CD4-positive, CD25-positive, alpha-beta regulatory T cell (primary cell): ENCODE measurements at regions not wholly inside any gene's neighbourhood (a gene's known extent, or its start where the extent isn't known, plus 50 kb on each side); places are given as distances from the start of the nearest gene placed in this dataset.

Experiments used
- ATAC-seq, 2 donors: fragments of 150-1000 bp; cut with Tn5 transposase; one replicate each; pipeline ENCODE4 v1.10.0; 2021; ENCODE audit warnings: low read depth in 2 of 2, moderate number of reproducible peaks in 2 of 2, moderate library complexity in 1 of 2
- DNase-seq, 3 donors: peaks; one replicate each; pipeline versions ENCODE4 v3.0.0 to v3.0.0-alpha.2; 2012 to 2022; ENCODE audit warnings: mixed read lengths in 1 of 3
- H3K27ac ChIP-seq: one replicate; pipeline ENCODE4 v1.7.0; 2013; ENCODE audit warnings: mild to moderate bottlenecking, low read length; ENCODE audit not compliant: insufficient read depth, poor library complexity, severe bottlenecking
- H3K27me3 ChIP-seq: one replicate; pipeline ENCODE4 v1.7.0; 2013; ENCODE audit warnings: low read length; ENCODE audit not compliant: control insufficient read depth, insufficient read depth
- H3K36me3 ChIP-seq: one replicate; pipeline ENCODE4 v1.7.0; 2013; ENCODE audit warnings: mild to moderate bottlenecking, low read length, moderate library complexity; ENCODE audit not compliant: control insufficient read depth, insufficient read depth
- H3K4me1 ChIP-seq: 2 replicates; pipeline ENCODE4 v1.7.0; 2013; ENCODE audit warnings: mild to moderate bottlenecking, low read length; ENCODE audit not compliant: insufficient read depth, control insufficient read depth, poor library complexity, severe bottlenecking
- H3K4me3 ChIP-seq: one replicate; pipeline ENCODE4 v1.7.0; 2013; ENCODE audit warnings: low read depth, mild to moderate bottlenecking, low read length, moderate library complexity
- H3K9me3 ChIP-seq, 2 experiments: 1 replicate in 1 of 2; 2 replicates in 1 of 2; pipeline ENCODE4 v1.7.0; 2013; ENCODE audit warnings: low read length in 2 of 2, mild to moderate bottlenecking in 1 of 2, moderate library complexity in 1 of 2; ENCODE audit not compliant: control insufficient read depth in 2 of 2
- H3K27ac Mint-ChIP-seq, 3 donors: one replicate each; pipeline ENCODE4 v1.8.0; 2020 to 2022; ENCODE audit warnings: mild to moderate bottlenecking in 3 of 3, mixed read lengths in 3 of 3, moderate library complexity in 2 of 3
- H3K27me3 Mint-ChIP-seq: one replicate; pipeline ENCODE4 v1.8.0; 2022; ENCODE audit warnings: mild to moderate bottlenecking, mixed read lengths
- H3K36me3 Mint-ChIP-seq: one replicate; pipeline ENCODE4 v1.8.0; 2020; ENCODE audit warnings: mixed read lengths
- H3K4me1 Mint-ChIP-seq, 4 donors: one replicate each; pipeline ENCODE4 v1.8.0; 2020 to 2022; ENCODE audit warnings: mixed read lengths in 4 of 4, mild to moderate bottlenecking in 1 of 4
- H3K4me3 Mint-ChIP-seq, 4 donors: one replicate each; pipeline ENCODE4 v1.8.0; 2020 to 2022; ENCODE audit warnings: mild to moderate bottlenecking in 4 of 4, mixed read lengths in 4 of 4, moderate library complexity in 3 of 4
- H3K9me3 Mint-ChIP-seq, 7 donors: one replicate each; pipeline ENCODE4 v1.8.0; 2020 to 2022; ENCODE audit warnings: mixed read lengths in 7 of 7, mild to moderate bottlenecking in 3 of 7, moderate library complexity in 2 of 7

GRCh38 chr3:146966124-146966523 is 361.0 kb upstream of the PLSCR5 start:
- H3K9me3 Mint-ChIP-seq: peaks cover 1 to 18% (median 5%) of the 10 kb centered on the region in 7 donors

DNA sequence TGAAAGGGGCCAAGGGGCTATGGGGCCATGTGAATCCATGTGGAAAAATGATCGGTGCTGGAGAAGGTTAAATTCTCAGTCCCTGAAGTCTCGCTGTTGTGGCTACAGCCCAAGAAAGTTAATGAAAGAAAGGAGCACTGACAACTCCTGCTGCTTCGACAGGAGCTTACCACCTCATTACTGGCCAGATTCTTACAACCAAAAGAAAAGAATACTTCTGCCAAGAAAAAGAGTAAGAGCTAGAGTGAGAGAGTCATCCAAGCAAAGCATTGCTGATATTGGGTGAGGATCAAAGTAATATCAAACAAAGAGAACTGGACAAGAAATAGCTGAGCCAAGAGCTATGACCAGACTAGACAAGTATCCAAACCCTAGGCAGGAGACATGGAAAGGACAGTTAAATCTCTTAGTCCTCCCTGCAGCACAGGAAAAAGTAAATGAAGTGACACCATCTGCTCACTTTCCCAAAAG is 348.4 kb upstream of the PLSCR5 start:
- Histone ChIP-seq H3K4me3 (no peak overlapping the region), H3K9me3 (no peaks in the 10 kb centered on the region), H3K4me1 (no peaks in the 10 kb centered on the region), H3K36me3 (no peaks in the 10 kb centered on the region), H3K27me3 (no peaks in the 10 kb centered on the region), H3K27ac (no peak overlapping the region)
- no peak overlapping the region for H3K4me3 Mint-ChIP-seq
- no peaks in the 10 kb centered on the region for H3K36me3 Mint-ChIP-seq
- H3K4me1 Mint-ChIP-seq: no peaks in the 10 kb centered on the region
- DNase-seq (no peak), ATAC-seq (no peak)
- no peaks in the 10 kb centered on the region for H3K27me3 Mint-ChIP-seq
- peaks cover 0 to 3% (median 0%) of the 10 kb centered on the region in 7 donors for H3K9me3 Mint-ChIP-seq
- no peak overlapping the region for H3K27ac Mint-ChIP-seq

More at GRCh38 chr3:146966124-146966523, 361.0 kb upstream of the PLSCR5 start:
- Mint-ChIP-seq H3K27ac (no peak overlapping the region), H3K4me3 (no peak overlapping the region), H3K27me3 (no peaks in the 10 kb centered on the region), H3K36me3 (no peaks in the 10 kb centered on the region), H3K4me1 (no peaks in the 10 kb centered on the region)
- no peaks in the 10 kb centered on the region for H3K27me3 ChIP-seq
- no peaks in the 10 kb centered on the region for H3K4me1 ChIP-seq
- ATAC-seq (no peak), DNase-seq (no peak)
- no peaks in the 10 kb centered on the region for H3K36me3 ChIP-seq
- H3K4me3 ChIP-seq: no peak overlapping the region
- H3K9me3 ChIP-seq: no peaks in the 10 kb centered on the region
- H3K27ac ChIP-seq: no peak overlapping the region

DNA sequence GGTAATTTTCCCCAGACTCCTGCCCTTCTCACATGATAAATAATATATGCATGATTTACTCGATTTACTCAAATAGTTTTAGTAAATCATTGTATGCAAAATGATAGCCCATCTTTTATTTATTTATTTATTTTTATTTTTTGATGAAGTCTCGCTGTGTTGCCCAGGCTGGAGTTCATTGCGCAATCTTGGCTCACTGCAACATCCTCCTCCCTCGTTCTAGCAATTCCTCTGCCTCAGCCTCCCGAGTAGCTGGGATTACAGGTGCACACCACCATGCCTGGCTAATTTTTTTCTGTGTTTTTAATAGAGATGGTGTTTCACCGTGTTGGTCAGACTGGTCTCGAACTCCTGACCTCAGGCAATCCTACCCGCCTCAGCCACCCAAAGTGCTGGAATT is 343.8 kb upstream of the PLSCR5 start:
- Mint-ChIP-seq H3K27ac (no peak overlapping the region), H3K4me1 (no peaks in the 10 kb centered on the region), H3K4me3 (no peak overlapping the region), H3K36me3 (no peaks in the 10 kb centered on the region), H3K27me3 (no peaks in the 10 kb centered on the region), H3K9me3 (peaks cover 0 to 13% (median 0%) of the 10 kb centered on the region in 7 donors)
- no peak overlapping the region for H3K4me3 ChIP-seq
- H3K36me3 ChIP-seq: no peaks in the 10 kb centered on the region
- peaks cover 0 to 1% of the 10 kb centered on the region in 2 experiments for H3K9me3 ChIP-seq
- H3K27ac ChIP-seq: no peak overlapping the region
- no peaks in the 10 kb centered on the region for H3K27me3 ChIP-seq
- ATAC-seq: no peak
- no peaks in the 10 kb centered on the region for H3K4me1 ChIP-seq
- no peak for DNase-seq

DNA sequence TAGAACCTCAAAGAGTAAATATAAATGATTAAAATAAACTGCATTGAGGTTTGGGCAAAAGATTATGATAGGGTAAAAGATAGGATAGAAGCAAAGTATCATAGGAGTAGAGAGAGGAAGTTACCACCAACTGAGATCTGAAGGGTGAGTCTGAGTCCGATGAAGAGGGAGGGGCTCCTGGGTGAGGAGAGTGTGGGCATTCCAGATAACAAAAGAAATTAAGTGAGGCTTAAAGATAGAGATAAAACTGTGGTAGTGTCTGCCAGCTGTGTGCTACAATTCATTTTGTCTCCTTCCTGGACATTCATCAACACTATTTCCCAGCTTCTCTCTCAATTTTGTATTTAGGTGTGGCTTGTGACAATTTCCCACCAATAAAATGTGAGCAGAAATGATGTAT is 343.0 kb upstream of the PLSCR5 start:
- no peak overlapping the region for H3K27ac ChIP-seq
- ATAC-seq (no peak), DNase-seq (no peak)
- H3K4me3 Mint-ChIP-seq: no peak overlapping the region
- H3K4me3 ChIP-seq: no peak overlapping the region
- H3K27ac Mint-ChIP-seq: no peak overlapping the region
- peaks cover 0 to 1% of the 10 kb centered on the region in 2 experiments for H3K9me3 ChIP-seq
- H3K27me3 Mint-ChIP-seq: no peaks in the 10 kb centered on the region
- peaks cover 0 to 16% (median 5%) of the 10 kb centered on the region in 7 donors for H3K9me3 Mint-ChIP-seq
- H3K27me3 ChIP-seq: no peaks in the 10 kb centered on the region
- no peaks in the 10 kb centered on the region for H3K4me1 Mint-ChIP-seq
- no peaks in the 10 kb centered on the region for H3K4me1 ChIP-seq
- H3K36me3 Mint-ChIP-seq: no peaks in the 10 kb centered on the region
- H3K36me3 ChIP-seq: no peaks in the 10 kb centered on the region

GRCh38 chr3:146929696-146930095 is 324.6 kb upstream of the PLSCR5 start:
- H3K36me3 ChIP-seq: no peaks in the 10 kb centered on the region
- H3K4me1 ChIP-seq: no peaks in the 10 kb centered on the region
- no peaks in the 10 kb centered on the region for H3K27me3 Mint-ChIP-seq
- DNase-seq: no peak
- no peaks in the 10 kb centered on the region for H3K27me3 ChIP-seq
- ATAC-seq: no peak
- no peak overlapping the region for H3K27ac ChIP-seq
- no peak overlapping the region for H3K27ac Mint-ChIP-seq
- no peaks in the 10 kb centered on the region for H3K36me3 Mint-ChIP-seq
- no peak overlapping the region for H3K4me3 ChIP-seq
- no peak overlapping the region for H3K4me3 Mint-ChIP-seq
- H3K4me1 Mint-ChIP-seq: no peaks in the 10 kb centered on the region
- H3K9me3 ChIP-seq: no peaks in the 10 kb centered on the region
- peaks cover 0 to 11% (median 3%) of the 10 kb centered on the region in 7 donors for H3K9me3 Mint-ChIP-seq

- H3K27me3 ChIP-seq: no peaks in the 10 kb centered on the region
- H3K27ac Mint-ChIP-seq: no peak overlapping the region
- ATAC-seq (no peak), DNase-seq (no peak)
- no peaks in the 10 kb centered on the region for H3K4me1 Mint-ChIP-seq
- H3K4me3 Mint-ChIP-seq: no peak overlapping the region
- no peaks in the 10 kb centered on the region for H3K27me3 Mint-ChIP-seq
- no peaks in the 10 kb centered on the region for H3K36me3 Mint-ChIP-seq
- H3K27ac ChIP-seq: no peak overlapping the region
- no peaks in the 10 kb centered on the region for H3K4me1 ChIP-seq
- peaks cover 0 to 11% (median 3%) of the 10 kb centered on the region in 7 donors for H3K9me3 Mint-ChIP-seq
- no peaks in the 10 kb centered on the region for H3K9me3 ChIP-seq
- no peak overlapping the region for H3K4me3 ChIP-seq
- no peaks in the 10 kb centered on the region for H3K36me3 ChIP-seq
These were observed 323.4 kb upstream of the PLSCR5 start for GRCh38 chr3:146928421-146929059.

GRCh38 chr3:146921693-146922092 is 316.5 kb upstream of the PLSCR5 start:
- Mint-ChIP-seq H3K4me1 (no peaks in the 10 kb centered on the region), H3K27ac (no peak overlapping the region), H3K4me3 (peak overlapping the region in 1 of 4 donors; percentile 18), H3K36me3 (no peaks in the 10 kb centered on the region), H3K27me3 (no peaks in the 10 kb centered on the region), H3K9me3 (peaks cover 0 to 21% (median 2%) of the 10 kb centered on the region in 7 donors)
- Histone ChIP-seq H3K36me3 (no peaks in the 10 kb centered on the region), H3K27me3 (no peaks in the 10 kb centered on the region), H3K27ac (no peak overlapping the region), H3K4me3 (no peak overlapping the region), H3K9me3 (no peaks in the 10 kb centered on the region), H3K4me1 (no peaks in the 10 kb centered on the region)
- DNase-seq (no peak), ATAC-seq (no peak)

DNA sequence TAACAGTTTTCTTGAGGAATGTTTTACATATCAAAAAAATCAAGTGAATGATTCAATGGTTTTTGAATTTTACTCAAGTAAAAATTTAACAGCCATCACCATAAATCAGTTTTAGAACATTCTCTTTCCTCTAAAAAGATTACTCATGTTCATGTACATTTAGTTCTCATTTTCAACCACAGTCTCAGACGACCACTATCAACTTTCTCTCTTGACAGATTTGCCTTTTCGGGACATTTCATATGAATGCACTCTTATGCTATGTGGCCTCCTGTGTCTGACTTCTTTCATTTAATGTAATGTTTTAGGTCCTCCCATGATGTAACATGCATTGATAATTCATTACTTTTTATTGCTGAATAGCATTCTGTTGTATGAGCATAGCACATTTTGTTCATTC is 309.3 kb upstream of the PLSCR5 start:
- Histone ChIP-seq H3K9me3 (no peaks in the 10 kb centered on the region), H3K36me3 (no peaks in the 10 kb centered on the region), H3K27me3 (no peaks in the 10 kb centered on the region), H3K27ac (no peak overlapping the region), H3K4me1 (no peaks in the 10 kb centered on the region), H3K4me3 (no peak overlapping the region)
- Mint-ChIP-seq H3K27ac (no peak overlapping the region), H3K27me3 (no peaks in the 10 kb centered on the region), H3K4me1 (no peaks in the 10 kb centered on the region), H3K36me3 (no peaks in the 10 kb centered on the region), H3K9me3 (peaks cover 0 to 23% (median 0%) of the 10 kb centered on the region in 7 donors), H3K4me3 (no peak overlapping the region)
- ATAC-seq: no peak
- DNase-seq: no peak
